ENCODE measurements at regions not wholly inside any gene's neighbourhood (a gene's known extent, or its start where the extent isn't known, plus 50 kb on each side); places are given as distances from the start of the nearest gene placed in this dataset.

- Mint-ChIP-seq H3K9me3 (ENCODE audit: unreplicated experiment) (no peaks in the 10 kb centered on the region), H3K36me3 (ENCODE audit: insufficient read depth, unreplicated experiment) (no peaks in the 10 kb centered on the region), H3K27ac (ENCODE audit: low read depth, unreplicated experiment) (no peak overlapping the region), H3K27me3 (ENCODE audit: insufficient read depth, unreplicated experiment) (no peaks in the 10 kb centered on the region), H3K4me1 (ENCODE audit: insufficient read depth, unreplicated experiment) (peaks cover 10% of the 10 kb centered on the region), H3K4me3 (ENCODE audit: unreplicated experiment) (no peak overlapping the region)
- DNase-seq (ENCODE audit: unreplicated experiment), result no peak
- ChIA-PET POLR2A (no interaction called here), CTCF (no interaction called here)
- BruUV-seq (replicated peaks), result no TSS peak
- TF ChIP-seq, protein P1, sequence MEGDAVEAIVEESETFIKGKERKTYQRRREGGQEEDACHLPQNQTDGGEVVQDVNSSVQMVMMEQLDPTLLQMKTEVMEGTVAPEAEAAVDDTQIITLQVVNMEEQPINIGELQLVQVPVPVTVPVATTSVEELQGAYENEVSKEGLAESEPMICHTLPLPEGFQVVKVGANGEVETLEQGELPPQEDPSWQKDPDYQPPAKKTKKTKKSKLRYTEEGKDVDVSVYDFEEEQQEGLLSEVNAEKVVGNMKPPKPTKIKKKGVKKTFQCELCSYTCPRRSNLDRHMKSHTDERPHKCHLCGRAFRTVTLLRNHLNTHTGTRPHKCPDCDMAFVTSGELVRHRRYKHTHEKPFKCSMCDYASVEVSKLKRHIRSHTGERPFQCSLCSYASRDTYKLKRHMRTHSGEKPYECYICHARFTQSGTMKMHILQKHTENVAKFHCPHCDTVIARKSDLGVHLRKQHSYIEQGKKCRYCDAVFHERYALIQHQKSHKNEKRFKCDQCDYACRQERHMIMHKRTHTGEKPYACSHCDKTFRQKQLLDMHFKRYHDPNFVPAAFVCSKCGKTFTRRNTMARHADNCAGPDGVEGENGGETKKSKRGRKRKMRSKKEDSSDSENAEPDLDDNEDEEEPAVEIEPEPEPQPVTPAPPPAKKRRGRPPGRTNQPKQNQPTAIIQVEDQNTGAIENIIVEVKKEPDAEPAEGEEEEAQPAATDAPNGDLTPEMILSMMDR (IDR thresholded peaks at IDR 0.05; ENCODE audit: unreplicated experiment), result no peak
- intact Hi-C loops (cut with micrococcal nuclease), result no loop called here
Measured at GRCh38 chr11:130668751-130669150, 220.3 kb downstream of the ADAMTS15 start.

GRCh38 chr11:130670200-130670599 is 221.8 kb downstream of the ADAMTS15 start:
- H3K4me3 Mint-ChIP-seq (ENCODE audit: unreplicated experiment), result no peak overlapping the region
- POLR2A ChIA-PET, result no interaction called here
- CTCF ChIA-PET, result no interaction called here
- no peak overlapping the region for H3K27ac Mint-ChIP-seq (ENCODE audit: low read depth, unreplicated experiment)
- intact Hi-C loops (cut with micrococcal nuclease), result no loop called here
- no peak for DNase-seq (ENCODE audit: unreplicated experiment)
- H3K36me3 Mint-ChIP-seq (ENCODE audit: insufficient read depth, unreplicated experiment), result no peaks in the 10 kb centered on the region
- H3K9me3 Mint-ChIP-seq (ENCODE audit: unreplicated experiment), result no peaks in the 10 kb centered on the region
- TF ChIP-seq, protein P1 (IDR thresholded peaks at IDR 0.05; ENCODE audit: unreplicated experiment), result no peak
- peaks cover 12% of the 10 kb centered on the region for H3K4me1 Mint-ChIP-seq (ENCODE audit: insufficient read depth, unreplicated experiment)
- no TSS peak for BruUV-seq (replicated peaks)
- H3K27me3 Mint-ChIP-seq (ENCODE audit: insufficient read depth, unreplicated experiment), result no peaks in the 10 kb centered on the region

DNA sequence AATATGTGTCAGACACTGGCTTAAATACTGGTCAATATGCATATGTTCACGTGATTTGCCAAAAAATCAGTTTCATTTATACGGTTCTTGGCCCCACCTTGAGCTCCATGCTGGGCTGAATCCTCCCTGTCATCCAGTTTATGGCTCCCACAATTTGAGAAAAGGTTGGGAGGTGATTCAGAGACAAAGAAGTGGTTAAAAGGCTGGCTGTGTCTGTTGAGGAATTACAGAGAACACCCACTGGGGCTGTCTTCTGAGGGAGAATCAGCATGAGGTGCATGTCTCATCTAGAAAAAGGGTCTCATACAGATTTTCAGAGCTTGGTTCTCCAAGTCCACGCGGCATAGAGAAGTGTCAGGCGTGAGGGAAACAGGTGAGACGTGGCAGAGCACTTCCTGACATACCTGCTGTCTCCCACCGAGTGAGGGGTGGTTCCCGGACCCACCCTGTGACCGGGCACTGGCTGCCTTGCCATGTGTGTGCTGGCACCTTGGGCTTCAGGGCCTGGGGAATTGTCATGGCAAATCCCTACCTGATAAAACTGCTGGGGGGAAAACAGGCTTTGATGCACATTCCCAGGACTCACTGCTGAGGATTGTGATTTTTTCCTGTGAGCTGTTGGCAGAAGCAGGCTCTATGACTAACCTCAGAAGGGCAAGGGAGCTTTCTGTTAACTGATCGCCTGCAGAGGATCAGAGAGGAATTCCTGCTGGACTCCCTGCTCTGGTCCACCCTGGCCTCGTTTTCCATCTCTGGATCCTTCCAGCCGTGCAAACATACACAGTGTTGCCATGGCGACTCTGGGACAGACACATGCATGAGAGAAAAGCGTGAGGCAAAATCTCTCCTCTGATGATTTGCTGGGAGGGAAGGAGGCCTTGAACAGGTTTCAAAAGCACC is 223.6 kb downstream of the ADAMTS15 start:
- Mint-ChIP-seq H3K27ac (ENCODE audit: low read depth, unreplicated experiment) (no peak overlapping the region), H3K9me3 (ENCODE audit: unreplicated experiment) (no peaks in the 10 kb centered on the region), H3K4me1 (ENCODE audit: insufficient read depth, unreplicated experiment) (peaks cover 17% of the 10 kb centered on the region), H3K27me3 (ENCODE audit: insufficient read depth, unreplicated experiment) (no peaks in the 10 kb centered on the region), H3K4me3 (ENCODE audit: unreplicated experiment) (no peak overlapping the region), H3K36me3 (ENCODE audit: insufficient read depth, unreplicated experiment) (no peaks in the 10 kb centered on the region)
- DNase-seq (ENCODE audit: unreplicated experiment), result peak; percentile 1
- no TSS peak for BruUV-seq (replicated peaks)
- intact Hi-C loops (cut with micrococcal nuclease), result no loop called here
- ChIA-PET CTCF (no interaction called here), POLR2A (interaction anchor here (0.8 kb wide), 1 partner anchor 25 kb away, joined by 3 read pairs; no protein-coding TSS in a partner anchor)
- TF ChIP-seq, protein P1 (IDR thresholded peaks at IDR 0.05; ENCODE audit: unreplicated experiment), result no peak

DNA sequence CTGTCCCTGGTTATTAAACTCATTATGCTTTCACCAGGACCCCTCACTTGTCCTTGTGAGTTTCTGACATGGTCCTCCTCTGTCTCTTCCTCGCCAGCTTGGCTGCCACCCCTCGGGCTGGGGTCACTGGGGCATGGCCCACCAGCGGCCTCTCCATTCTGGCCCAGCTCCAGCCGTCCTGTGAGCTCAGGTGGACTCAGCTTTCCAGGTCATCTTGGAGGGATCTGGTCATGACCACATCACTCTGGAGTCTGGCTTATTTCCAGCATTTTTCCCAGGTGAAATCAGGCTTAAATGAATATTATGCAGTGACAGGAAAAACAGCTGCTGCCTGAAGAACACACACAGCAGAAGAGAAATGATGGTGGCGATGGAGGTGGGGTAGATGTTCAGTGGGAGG is 224.5 kb downstream of the ADAMTS15 start:
- H3K4me3 Mint-ChIP-seq (ENCODE audit: unreplicated experiment), result no peak overlapping the region
- H3K36me3 Mint-ChIP-seq (ENCODE audit: insufficient read depth, unreplicated experiment), result no peaks in the 10 kb centered on the region
- H3K27me3 Mint-ChIP-seq (ENCODE audit: insufficient read depth, unreplicated experiment), result no peaks in the 10 kb centered on the region
- peaks cover 26% of the 10 kb centered on the region for H3K4me1 Mint-ChIP-seq (ENCODE audit: insufficient read depth, unreplicated experiment)
- no peak for DNase-seq (ENCODE audit: unreplicated experiment)
- TF ChIP-seq, protein P1 (IDR thresholded peaks at IDR 0.05; ENCODE audit: unreplicated experiment), result no peak
- no peak overlapping the region for H3K27ac Mint-ChIP-seq (ENCODE audit: low read depth, unreplicated experiment)
- CTCF ChIA-PET, result no interaction called here
- H3K9me3 Mint-ChIP-seq (ENCODE audit: unreplicated experiment), result no peaks in the 10 kb centered on the region
- no TSS peak for BruUV-seq (replicated peaks)
- POLR2A ChIA-PET, result no interaction called here
- intact Hi-C loops (cut with micrococcal nuclease), result no loop called here

Measured in MCF 10A (cell line).